Choroid plexus epithelial cell (primary cell): ENCODE measurements at regions not wholly inside any gene's neighbourhood (a gene's known extent, or its start where the extent isn't known, plus 50 kb on each side); places are given as distances from the start of the nearest gene placed in this dataset.

Experiments used
- DNase-seq: peaks from one replicate; pipeline ENCODE4 v3.0.0-alpha.2; 2010; ENCODE audit warnings: low read depth
- H3K4me3 ChIP-seq: 2 replicates; pipeline ENCODE4 v1.5.1; 2011; ENCODE audit warnings: low read depth, mild to moderate bottlenecking, control low read depth, low read length, moderate library complexity
- TF ChIP-seq, protein P1 (sequence below): conservative IDR thresholded peaks from 2 replicates; pipeline ENCODE4 v1.5.1; 2011; ENCODE audit warnings: low read depth, mild to moderate bottlenecking, control low read depth, inconsistent platforms, low read length, moderate library complexity

DNA sequence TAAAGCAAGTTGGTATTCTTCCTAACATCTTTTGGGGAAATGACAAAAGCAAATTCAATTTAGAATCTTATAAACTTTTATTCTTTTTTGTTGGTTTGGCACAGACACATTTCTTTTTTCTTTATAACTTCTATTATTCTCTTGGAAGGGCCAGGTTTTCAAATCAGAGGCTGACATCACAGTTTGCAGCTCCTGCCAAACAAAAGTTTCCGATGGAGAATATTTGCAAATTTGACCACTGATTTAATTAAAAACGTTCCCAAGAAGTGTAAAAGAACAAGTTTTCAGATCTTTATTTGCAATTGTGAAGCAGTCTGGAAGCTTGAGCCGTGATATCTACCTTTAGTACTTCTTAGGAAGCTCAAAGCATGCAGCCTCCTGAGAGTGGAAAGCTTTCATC is 53.8 kb upstream of the CD83 start:
- H3K4me3 ChIP-seq = no peak overlapping the region
- no peak for DNase-seq
- TF ChIP-seq, protein P1, sequence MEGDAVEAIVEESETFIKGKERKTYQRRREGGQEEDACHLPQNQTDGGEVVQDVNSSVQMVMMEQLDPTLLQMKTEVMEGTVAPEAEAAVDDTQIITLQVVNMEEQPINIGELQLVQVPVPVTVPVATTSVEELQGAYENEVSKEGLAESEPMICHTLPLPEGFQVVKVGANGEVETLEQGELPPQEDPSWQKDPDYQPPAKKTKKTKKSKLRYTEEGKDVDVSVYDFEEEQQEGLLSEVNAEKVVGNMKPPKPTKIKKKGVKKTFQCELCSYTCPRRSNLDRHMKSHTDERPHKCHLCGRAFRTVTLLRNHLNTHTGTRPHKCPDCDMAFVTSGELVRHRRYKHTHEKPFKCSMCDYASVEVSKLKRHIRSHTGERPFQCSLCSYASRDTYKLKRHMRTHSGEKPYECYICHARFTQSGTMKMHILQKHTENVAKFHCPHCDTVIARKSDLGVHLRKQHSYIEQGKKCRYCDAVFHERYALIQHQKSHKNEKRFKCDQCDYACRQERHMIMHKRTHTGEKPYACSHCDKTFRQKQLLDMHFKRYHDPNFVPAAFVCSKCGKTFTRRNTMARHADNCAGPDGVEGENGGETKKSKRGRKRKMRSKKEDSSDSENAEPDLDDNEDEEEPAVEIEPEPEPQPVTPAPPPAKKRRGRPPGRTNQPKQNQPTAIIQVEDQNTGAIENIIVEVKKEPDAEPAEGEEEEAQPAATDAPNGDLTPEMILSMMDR = no peak

DNA sequence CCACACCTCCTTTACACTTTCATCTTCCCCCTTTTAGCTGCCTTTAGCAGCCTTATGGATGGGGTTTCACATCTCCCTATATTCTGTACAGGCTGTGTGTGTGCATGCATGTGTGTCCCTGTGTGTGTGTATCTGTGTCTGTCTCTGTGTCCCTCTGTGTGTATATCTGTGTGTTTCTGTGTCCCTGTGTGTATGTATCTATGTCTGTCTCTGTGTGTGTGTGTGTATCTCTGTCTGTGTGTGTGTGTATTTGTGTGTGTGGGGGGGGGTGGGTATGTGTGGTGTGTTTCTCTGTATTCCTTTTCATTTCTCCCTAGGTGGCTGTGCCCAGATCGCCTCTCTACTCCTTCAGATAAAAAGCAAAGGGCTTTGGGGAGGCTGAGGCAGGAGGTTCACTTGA is 52.2 kb upstream of the CD83 start:
- H3K4me3 ChIP-seq = no peak overlapping the region
- TF ChIP-seq, protein P1 = no peak
- DNase-seq = no peak

DNA sequence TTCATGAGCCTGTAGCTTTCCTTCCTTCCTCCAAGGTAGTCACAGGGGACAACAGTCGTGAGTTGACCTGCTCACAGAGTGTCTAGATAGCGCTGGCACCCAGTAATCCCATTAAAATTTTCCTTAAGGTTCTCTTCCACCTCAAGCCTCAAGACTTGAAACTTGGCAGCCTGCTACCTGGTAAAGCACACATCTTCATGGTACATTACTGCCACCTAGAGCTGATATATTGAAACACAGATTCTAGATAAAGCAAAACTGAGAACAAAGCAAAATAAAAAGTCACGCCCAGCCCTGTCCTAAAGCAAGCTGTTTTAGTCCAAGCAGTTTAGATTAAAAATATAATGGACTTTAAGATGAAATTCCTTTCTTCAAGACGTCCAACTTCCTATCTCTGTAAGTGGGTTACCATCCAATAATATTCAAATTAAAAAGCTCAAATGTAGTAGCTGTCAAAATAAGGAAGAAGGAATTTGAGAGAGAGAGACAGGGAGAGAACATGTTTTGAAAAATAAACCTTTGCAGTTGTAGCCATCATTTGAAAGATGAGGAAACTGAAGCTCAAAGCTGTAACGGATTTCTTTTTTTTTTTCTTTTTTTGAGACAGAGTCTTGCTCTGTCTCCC is 50.7 kb upstream of the CD83 start:
- TF ChIP-seq, protein P1 = peak; percentile 69
- H3K4me3 ChIP-seq = no peak overlapping the region
- peak; percentile 87 for DNase-seq

DNA sequence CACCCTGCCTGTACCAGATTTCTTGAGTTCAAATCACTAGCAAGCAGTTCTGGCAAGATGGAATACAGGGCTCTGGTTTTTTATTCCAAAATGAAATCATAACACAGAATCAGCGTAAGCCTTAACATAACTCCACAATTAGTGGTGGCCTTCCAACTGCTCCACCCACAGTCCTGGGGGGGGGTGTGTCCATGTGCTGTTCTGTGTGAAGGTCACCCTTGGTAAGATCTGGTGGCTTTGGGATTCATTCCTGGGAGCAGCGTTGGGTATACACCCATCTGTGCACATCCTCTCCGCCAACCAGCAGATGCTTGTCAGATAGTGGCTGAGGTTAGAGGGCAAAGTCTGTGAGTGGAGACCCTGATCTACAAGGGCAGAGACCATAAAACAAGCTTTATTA is 49.9 kb upstream of the CD83 start:
- TF ChIP-seq, protein P1 = no peak
- H3K4me3 ChIP-seq = no peak overlapping the region
- DNase-seq = no peak
